ENCODE measurements at regions not wholly inside any gene's neighbourhood (a gene's known extent, or its start where the extent isn't known, plus 50 kb on each side); places are given as distances from the start of the nearest gene placed in this dataset.

DNA sequence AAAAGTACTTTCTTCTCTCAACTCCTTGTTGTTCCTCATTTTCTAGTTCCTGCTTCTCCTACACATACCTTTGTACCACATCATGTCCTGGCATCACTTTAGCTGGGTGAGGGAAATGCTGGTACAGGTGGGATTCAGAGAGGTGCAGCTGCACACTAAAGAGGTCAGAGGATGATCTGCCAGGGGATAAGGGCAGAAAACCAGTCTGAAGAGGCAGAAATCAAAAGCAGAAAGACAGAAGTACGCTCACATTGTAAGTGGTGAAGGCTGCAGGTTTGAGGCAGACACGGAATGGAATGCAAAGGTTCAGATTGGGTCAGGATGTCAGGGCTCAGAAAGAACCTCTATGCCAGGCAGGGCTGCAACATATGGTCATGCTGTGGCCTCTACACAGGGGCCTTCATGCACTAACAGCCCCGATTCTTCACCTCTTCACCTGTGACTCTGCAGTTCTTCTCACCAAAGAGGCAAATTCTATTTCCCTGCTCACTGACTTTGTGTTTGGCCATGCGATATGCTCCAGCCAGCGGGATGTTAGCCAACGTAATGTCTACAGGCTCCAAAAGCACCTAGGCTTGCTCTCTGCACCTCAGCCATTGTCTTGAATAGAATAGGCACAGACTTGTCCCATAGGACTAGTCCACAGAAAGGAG lies 373.7 kb downstream of the NXPE2 start (continued):
- TF ChIP-seq, protein P1, sequence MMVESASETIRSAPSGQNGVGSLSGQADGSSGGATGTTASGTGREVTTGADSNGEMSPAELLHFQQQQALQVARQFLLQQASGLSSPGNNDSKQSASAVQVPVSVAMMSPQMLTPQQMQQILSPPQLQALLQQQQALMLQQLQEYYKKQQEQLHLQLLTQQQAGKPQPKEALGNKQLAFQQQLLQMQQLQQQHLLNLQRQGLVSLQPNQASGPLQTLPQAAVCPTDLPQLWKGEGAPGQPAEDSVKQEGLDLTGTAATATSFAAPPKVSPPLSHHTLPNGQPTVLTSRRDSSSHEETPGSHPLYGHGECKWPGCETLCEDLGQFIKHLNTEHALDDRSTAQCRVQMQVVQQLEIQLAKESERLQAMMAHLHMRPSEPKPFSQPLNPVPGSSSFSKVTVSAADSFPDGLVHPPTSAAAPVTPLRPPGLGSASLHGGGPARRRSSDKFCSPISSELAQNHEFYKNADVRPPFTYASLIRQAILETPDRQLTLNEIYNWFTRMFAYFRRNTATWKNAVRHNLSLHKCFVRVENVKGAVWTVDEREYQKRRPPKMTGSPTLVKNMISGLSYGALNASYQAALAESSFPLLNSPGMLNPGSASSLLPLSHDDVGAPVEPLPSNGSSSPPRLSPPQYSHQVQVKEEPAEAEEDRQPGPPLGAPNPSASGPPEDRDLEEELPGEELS (CRISPR knock-in tag; IDR thresholded peaks at IDR 0.05), result no peak

DNA sequence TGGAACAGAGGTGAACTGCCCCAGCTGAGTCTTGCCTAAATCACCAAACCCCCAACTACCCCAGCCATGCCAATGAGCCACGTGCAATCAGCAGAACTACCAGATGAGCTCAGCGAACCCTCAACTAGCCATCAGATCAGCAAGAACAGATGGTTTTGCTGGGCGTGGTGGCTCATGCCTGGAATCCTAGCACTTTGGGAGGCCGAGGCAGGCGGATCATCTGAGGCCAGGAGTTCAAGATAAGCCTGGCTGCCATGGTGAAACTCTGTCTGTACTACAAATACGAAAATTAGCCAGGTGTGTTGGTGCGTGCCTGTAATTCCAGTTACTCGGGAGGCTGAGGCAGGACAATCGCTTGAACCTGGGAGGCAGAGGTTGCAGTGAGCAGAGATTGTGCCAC lies 374.3 kb downstream of the NXPE2 start:
- Mint-ChIP-seq H3K4me3 (no peak overlapping the region), H3K27me3 (ENCODE audit: low read depth) (peaks cover 17% of the 10 kb centered on the region), H3K4me1 (peaks cover 16% of the 10 kb centered on the region), H3K9me3 (peaks cover 23% of the 10 kb centered on the region), H3K27ac (no peak overlapping the region), H3K36me3 (peaks cover 19% of the 10 kb centered on the region)
- CTCF ChIA-PET, result no interaction called here
- POLR2A ChIA-PET, result no interaction called here
- TF ChIP-seq ZNF317 (CRISPR knock-in tag; IDR thresholded peaks at IDR 0.05; ENCODE audit: borderline replicate concordance, low read depth) (no peak), HMGA2 (CRISPR knock-in tag; IDR thresholded peaks at IDR 0.05) (no peak), GTF2I (CRISPR knock-in tag; conservative IDR thresholded peaks at IDR 0.05) (no peak), GRHL2 (CRISPR knock-in tag; IDR thresholded peaks at IDR 0.05; ENCODE audit: insufficient replicate concordance, severe bottlenecking) (no peak), CREB1 (CRISPR knock-in tag; IDR thresholded peaks at IDR 0.05) (no peak), ATF1 (CRISPR knock-in tag; IDR thresholded peaks at IDR 0.05) (no peak), JAZF1 (CRISPR knock-in tag; IDR thresholded peaks at IDR 0.05) (no peak), OVOL2 (CRISPR knock-in tag; IDR thresholded peaks at IDR 0.05; ENCODE audit: borderline replicate concordance) (no peak)
- TF ChIP-seq, protein P2, sequence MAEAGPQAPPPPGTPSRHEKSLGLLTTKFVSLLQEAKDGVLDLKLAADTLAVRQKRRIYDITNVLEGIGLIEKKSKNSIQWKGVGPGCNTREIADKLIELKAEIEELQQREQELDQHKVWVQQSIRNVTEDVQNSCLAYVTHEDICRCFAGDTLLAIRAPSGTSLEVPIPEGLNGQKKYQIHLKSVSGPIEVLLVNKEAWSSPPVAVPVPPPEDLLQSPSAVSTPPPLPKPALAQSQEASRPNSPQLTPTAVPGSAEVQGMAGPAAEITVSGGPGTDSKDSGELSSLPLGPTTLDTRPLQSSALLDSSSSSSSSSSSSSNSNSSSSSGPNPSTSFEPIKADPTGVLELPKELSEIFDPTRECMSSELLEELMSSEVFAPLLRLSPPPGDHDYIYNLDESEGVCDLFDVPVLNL (CRISPR knock-in tag; IDR thresholded peaks at IDR 0.05; ENCODE audit: borderline replicate concordance, low read depth), result no peak
- TF ChIP-seq, protein P3, sequence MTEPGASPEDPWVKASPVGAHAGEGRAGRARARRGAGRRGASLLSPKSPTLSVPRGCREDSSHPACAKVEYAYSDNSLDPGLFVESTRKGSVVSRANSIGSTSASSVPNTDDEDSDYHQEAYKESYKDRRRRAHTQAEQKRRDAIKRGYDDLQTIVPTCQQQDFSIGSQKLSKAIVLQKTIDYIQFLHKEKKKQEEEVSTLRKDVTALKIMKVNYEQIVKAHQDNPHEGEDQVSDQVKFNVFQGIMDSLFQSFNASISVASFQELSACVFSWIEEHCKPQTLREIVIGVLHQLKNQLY (CRISPR knock-in tag; IDR thresholded peaks at IDR 0.05), result no peak
- TF ChIP-seq, protein P4, sequence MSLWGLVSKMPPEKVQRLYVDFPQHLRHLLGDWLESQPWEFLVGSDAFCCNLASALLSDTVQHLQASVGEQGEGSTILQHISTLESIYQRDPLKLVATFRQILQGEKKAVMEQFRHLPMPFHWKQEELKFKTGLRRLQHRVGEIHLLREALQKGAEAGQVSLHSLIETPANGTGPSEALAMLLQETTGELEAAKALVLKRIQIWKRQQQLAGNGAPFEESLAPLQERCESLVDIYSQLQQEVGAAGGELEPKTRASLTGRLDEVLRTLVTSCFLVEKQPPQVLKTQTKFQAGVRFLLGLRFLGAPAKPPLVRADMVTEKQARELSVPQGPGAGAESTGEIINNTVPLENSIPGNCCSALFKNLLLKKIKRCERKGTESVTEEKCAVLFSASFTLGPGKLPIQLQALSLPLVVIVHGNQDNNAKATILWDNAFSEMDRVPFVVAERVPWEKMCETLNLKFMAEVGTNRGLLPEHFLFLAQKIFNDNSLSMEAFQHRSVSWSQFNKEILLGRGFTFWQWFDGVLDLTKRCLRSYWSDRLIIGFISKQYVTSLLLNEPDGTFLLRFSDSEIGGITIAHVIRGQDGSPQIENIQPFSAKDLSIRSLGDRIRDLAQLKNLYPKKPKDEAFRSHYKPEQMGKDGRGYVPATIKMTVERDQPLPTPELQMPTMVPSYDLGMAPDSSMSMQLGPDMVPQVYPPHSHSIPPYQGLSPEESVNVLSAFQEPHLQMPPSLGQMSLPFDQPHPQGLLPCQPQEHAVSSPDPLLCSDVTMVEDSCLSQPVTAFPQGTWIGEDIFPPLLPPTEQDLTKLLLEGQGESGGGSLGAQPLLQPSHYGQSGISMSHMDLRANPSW (CRISPR knock-in tag; conservative IDR thresholded peaks at IDR 0.05; ENCODE audit: low read depth), result no peak
- DNase-seq (ENCODE audit: low spot score) (no peak), ATAC-seq (no peak)

DNA sequence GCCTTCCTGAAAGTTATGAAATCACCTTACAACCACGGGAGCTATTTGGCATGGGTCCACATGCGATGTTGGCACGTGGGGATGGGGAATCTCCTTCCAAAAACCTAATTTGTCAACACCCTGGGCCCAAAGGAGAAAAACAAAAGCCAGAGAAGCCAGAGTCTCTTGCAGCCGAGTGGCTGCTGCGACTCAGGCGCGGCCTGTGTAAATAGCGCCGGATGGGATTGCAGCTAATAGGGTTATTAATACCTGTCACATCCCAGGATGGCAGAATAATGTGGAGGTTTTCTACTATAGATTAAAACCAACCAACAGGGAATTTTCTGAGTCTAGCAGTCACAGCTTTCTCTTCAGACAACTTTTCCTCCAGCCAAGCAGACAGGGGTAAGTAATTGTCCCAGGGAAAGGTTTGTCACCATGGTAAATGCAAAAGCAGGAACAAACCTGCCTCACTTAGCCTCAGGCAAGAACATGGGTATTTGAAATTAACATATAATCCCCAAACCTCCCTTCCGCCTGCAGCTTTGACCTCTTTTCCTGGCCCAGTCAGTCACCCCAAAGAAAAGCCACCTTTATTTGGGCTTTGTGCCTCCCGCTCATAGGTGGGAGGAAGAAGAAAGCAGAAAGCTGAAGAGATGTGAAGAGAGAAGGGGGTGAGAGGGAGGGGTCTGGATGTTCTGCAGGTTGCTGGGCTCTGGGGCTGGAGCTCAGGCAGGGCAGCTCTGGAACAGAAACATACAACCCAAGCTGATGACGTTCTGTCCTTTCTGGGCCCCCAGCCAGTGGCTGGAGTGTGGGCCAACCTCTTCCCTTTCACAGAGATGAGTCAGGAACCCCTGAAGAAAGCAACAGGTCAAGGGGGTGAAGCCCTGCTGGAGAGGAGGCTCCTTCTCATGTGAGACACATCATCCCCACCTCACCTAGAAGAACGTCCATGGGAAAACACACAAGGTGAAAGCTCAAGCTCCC lies 376.5 kb downstream of the NXPE2 start:
- TF ChIP-seq RELA (CRISPR knock-in tag; IDR thresholded peaks at IDR 0.05; ENCODE audit: borderline replicate concordance), result no peak
- TF ChIP-seq, protein P5, sequence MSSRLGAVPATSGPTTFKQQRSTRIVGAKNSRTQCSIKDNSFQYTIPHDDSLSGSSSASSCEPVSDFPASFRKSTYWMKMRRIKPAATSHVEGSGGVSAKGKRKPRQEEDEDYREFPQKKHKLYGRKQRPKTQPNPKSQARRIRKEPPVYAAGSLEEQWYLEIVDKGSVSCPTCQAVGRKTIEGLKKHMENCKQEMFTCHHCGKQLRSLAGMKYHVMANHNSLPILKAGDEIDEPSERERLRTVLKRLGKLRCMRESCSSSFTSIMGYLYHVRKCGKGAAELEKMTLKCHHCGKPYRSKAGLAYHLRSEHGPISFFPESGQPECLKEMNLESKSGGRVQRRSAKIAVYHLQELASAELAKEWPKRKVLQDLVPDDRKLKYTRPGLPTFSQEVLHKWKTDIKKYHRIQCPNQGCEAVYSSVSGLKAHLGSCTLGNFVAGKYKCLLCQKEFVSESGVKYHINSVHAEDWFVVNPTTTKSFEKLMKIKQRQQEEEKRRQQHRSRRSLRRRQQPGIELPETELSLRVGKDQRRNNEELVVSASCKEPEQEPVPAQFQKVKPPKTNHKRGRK (CRISPR knock-in tag; IDR thresholded peaks at IDR 0.05; ENCODE audit: borderline replicate concordance), result no peak
- TF ChIP-seq ZNF396 (CRISPR knock-in tag; IDR thresholded peaks at IDR 0.05; ENCODE audit: borderline replicate concordance), result no peak
- no peak for TF ChIP-seq MYBL2 (CRISPR knock-in tag; IDR thresholded peaks at IDR 0.05)
- TF ChIP-seq, protein P6, sequence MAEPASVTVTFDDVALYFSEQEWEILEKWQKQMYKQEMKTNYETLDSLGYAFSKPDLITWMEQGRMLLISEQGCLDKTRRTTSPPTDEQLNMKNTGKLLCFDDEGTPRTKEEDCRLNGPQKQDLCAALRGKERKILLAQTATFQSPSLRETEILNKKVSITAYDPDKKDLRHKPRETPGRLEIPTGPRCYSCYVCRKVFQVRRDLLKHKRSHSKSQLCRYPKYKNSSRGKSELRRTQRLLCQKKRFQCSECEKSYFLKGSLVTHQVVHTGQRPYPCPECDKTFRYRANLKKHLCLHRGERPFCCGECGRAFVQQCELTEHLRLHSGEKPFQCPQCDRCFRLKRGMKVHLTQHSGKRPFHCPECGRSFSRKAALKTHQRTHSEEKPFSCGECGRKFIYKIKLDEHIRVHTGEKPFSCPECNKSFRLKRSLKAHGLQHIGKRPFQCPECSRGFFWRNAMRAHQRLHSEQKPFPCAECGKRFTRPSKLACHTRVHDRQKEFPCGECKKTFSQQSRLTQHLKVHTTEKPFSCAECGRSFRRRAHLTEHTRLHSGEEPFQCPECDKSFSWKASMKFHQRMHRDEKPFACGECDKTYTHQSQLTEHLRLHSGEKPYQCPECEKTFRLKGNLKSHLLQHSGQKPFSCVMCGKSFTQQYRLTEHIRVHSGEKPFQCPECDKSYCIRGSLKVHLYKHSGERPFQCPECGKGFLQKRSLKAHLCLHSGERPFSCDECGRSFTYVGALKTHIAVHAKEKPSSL (CRISPR knock-in tag; conservative IDR thresholded peaks at IDR 0.05), result no peak
- TF ChIP-seq, protein P7, sequence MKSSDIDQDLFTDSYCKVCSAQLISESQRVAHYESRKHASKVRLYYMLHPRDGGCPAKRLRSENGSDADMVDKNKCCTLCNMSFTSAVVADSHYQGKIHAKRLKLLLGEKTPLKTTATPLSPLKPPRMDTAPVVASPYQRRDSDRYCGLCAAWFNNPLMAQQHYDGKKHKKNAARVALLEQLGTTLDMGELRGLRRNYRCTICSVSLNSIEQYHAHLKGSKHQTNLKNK (CRISPR knock-in tag; IDR thresholded peaks at IDR 0.05), result no peak
- Mint-ChIP-seq H3K36me3 (peaks cover 23% of the 10 kb centered on the region), H3K4me1 (peaks cover 16% of the 10 kb centered on the region), H3K9me3 (peaks cover 33% of the 10 kb centered on the region), H3K4me3 (no peak overlapping the region), H3K27me3 (ENCODE audit: low read depth) (peaks cover 18% of the 10 kb centered on the region), H3K27ac (no peak overlapping the region)
- ChIA-PET CTCF (no interaction called here), POLR2A (interaction anchor here (0.6 kb wide), 1 partner anchor 373 kb away, joined by 3 read pairs; no protein-coding TSS in a partner anchor)
- DNase-seq (ENCODE audit: low spot score) (no peak), ATAC-seq (no peak)

All from WTC11 (cell line).